Endodermal cell (in vitro differentiated cells): ENCODE measurements at regions not wholly inside any gene's neighbourhood (a gene's known extent, or its start where the extent isn't known, plus 50 kb on each side); places are given as distances from the start of the nearest gene placed in this dataset.
A peak's percentile ranks its signal among the peaks of the same experiment; 100 is the strongest.

Source experiments
- DNase-seq: peaks from one replicate; pipeline ENCODE4 v3.0.0-alpha.2; 2017
- H3K27ac ChIP-seq: 2 replicates; pipeline ENCODE4 v1.5.1; 2013; ENCODE audit warnings: mild to moderate bottlenecking, low read depth, low read length, moderate library complexity
- H3K27me3 ChIP-seq: 2 replicates; pipeline ENCODE4 v1.6.1; 2013; ENCODE audit warnings: mild to moderate bottlenecking, low read length, moderate library complexity; ENCODE audit not compliant: insufficient read depth, control insufficient read depth, poor library complexity, severe bottlenecking
- H3K36me3 ChIP-seq: 2 replicates; pipeline ENCODE4 v1.7.0; 2013; ENCODE audit warnings: mild to moderate bottlenecking, low read length, moderate library complexity; ENCODE audit not compliant: control insufficient read depth, insufficient read depth
- H3K4me1 ChIP-seq: one replicate; pipeline ENCODE4 v1.7.0; 2013; ENCODE audit warnings: low read length; ENCODE audit not compliant: control insufficient read depth, insufficient read depth
- H3K4me3 ChIP-seq: 2 replicates; pipeline ENCODE4 v1.5.1; 2013; ENCODE audit warnings: mild to moderate bottlenecking, low read length, moderate library complexity
- H3K9ac ChIP-seq: 2 replicates; pipeline ENCODE4 v1.6.1; 2013; ENCODE audit warnings: mild to moderate bottlenecking, low read length, moderate library complexity; ENCODE audit not compliant: poor library complexity, severe bottlenecking; ENCODE audit errors: extremely low read depth
- H3K9me3 ChIP-seq: 2 replicates; pipeline ENCODE4 v1.6.1; 2013; ENCODE audit warnings: mild to moderate bottlenecking, low read length, moderate library complexity; ENCODE audit not compliant: control insufficient read depth
- H3K27ac Mint-ChIP-seq: 2 replicates; pipeline ENCODE4 v1.8.0; 2020; ENCODE audit warnings: mixed read lengths
- H3K27me3 Mint-ChIP-seq: 2 replicates; pipeline ENCODE4 v1.8.0; 2021; ENCODE audit warnings: mild to moderate bottlenecking, mixed read lengths; ENCODE audit not compliant: insufficient read depth
- H3K36me3 Mint-ChIP-seq: 2 replicates; pipeline ENCODE4 v1.8.0; 2020; ENCODE audit warnings: low read depth, mixed read lengths
- H3K4me1 Mint-ChIP-seq: 2 replicates; pipeline ENCODE4 v1.8.0; 2020; ENCODE audit warnings: mixed read lengths
- H3K4me3 Mint-ChIP-seq: 2 replicates; pipeline ENCODE4 v1.8.0; 2020; ENCODE audit warnings: mild to moderate bottlenecking, moderate library complexity, mixed read lengths
- H3K9me3 Mint-ChIP-seq: 2 replicates; pipeline ENCODE4 v1.8.0; 2020; ENCODE audit warnings: mild to moderate bottlenecking, mixed read lengths
- WGBS, 2 experiments: methylation state at CpG; one replicate each; pipeline versions ENCODE4 v1.1.5 to v1.1.7; 2013; ENCODE audit warnings: missing lambda C conversion rate in 2 of 2, mixed read lengths in 1 of 2; ENCODE audit not compliant: insufficient coverage in 1 of 2, insufficient read length in 1 of 2; 5-methylcytosine and 5-hydroxymethylcytosine counted together
- TF ChIP-seq, protein P1 (sequence below): fragments of 200-600 bp; sonication (generic); conservative IDR thresholded peaks from 2 replicates; pipeline ENCODE4 v1.5.0; 2021; ENCODE audit warnings: antibody characterized with exemption, mild to moderate bottlenecking

DNA sequence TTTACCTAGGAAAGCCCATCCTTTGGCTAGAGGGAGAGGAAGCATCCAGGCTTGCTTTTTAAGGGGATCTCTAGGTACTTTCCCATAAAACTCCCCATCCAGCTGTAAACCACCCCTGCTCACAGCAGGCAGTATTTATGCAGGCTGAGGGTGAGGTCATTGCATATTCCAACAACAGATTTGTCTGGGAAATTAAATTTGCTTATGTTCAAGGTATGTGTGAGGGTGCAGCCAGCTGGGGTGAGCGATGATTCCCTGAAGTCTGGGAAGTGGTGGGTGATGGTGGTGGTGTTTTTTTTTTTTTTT, 96.3 kb upstream of the C1QTNF9B start:
- H3K27me3 Mint-ChIP-seq: peaks cover 2% of the 10 kb centered on the region
- H3K27ac ChIP-seq: no peak overlapping the region
- H3K36me3 ChIP-seq: no peaks in the 10 kb centered on the region
- WGBS, 2 experiments: 87% methylated on average over 1 of the region's 1 CpG; no CpG with 5 or more reads in 1 of the 2 experiments
- H3K4me3 ChIP-seq: no peak overlapping the region
- no peak overlapping the region for H3K9ac ChIP-seq
- no peak overlapping the region for H3K27ac Mint-ChIP-seq
- peaks cover 14% of the 10 kb centered on the region for H3K9me3 Mint-ChIP-seq
- no peak overlapping the region for H3K4me3 Mint-ChIP-seq
- peaks cover 3% of the 10 kb centered on the region for H3K36me3 Mint-ChIP-seq
- H3K27me3 ChIP-seq: no peaks in the 10 kb centered on the region
- H3K4me1 Mint-ChIP-seq: no peaks in the 10 kb centered on the region
- no peak for DNase-seq
- TF ChIP-seq, protein P1, sequence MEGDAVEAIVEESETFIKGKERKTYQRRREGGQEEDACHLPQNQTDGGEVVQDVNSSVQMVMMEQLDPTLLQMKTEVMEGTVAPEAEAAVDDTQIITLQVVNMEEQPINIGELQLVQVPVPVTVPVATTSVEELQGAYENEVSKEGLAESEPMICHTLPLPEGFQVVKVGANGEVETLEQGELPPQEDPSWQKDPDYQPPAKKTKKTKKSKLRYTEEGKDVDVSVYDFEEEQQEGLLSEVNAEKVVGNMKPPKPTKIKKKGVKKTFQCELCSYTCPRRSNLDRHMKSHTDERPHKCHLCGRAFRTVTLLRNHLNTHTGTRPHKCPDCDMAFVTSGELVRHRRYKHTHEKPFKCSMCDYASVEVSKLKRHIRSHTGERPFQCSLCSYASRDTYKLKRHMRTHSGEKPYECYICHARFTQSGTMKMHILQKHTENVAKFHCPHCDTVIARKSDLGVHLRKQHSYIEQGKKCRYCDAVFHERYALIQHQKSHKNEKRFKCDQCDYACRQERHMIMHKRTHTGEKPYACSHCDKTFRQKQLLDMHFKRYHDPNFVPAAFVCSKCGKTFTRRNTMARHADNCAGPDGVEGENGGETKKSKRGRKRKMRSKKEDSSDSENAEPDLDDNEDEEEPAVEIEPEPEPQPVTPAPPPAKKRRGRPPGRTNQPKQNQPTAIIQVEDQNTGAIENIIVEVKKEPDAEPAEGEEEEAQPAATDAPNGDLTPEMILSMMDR: no peak
- H3K9me3 ChIP-seq: peaks cover 8% of the 10 kb centered on the region
- no peaks in the 10 kb centered on the region for H3K4me1 ChIP-seq

DNA sequence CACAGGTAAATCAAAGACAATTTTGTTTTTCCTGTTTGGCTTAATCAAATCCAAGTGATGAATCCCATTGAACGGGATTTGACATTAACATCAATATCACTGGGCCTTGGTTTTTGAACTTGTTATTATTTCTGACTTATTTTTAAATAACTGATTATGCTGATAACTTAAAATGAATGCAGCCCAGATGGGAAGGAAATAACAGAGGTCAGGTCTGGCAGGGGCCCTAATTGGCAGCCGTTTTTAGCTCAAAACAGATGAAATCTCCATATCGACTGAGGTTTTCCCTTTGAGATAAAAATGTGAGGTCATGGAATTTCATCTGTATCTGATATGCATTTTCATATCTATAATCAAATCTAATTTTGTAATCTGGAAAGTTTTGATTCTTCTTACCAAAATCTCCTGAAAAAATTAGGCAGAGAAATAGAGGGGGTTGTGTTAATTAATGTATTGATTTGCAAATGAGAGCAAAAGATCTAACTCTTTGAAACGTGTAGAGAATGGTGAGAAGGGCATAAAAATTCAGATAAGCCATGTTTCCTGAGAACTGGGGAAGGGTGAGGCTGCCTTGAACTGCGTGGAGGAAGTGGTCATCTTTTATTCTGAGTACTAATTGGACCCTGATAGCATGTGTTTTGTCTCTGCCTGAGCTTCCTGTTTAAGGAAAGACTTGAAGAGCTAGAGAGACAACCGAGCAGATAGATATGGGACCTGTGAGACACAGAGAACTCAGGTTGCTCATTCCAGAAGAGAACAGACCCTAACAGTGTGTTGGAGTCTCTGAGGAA, 98.2 kb upstream of the C1QTNF9B start:
- TF ChIP-seq, protein P1: no peak
- Mint-ChIP-seq H3K9me3 (peaks cover 14% of the 10 kb centered on the region), H3K27ac (no peak overlapping the region), H3K4me3 (no peak overlapping the region), H3K4me1 (no peaks in the 10 kb centered on the region), H3K27me3 (peaks cover 1% of the 10 kb centered on the region), H3K36me3 (peaks cover 3% of the 10 kb centered on the region)
- peaks cover 8% of the 10 kb centered on the region for H3K9me3 ChIP-seq
- no peak overlapping the region for H3K4me3 ChIP-seq
- no peaks in the 10 kb centered on the region for H3K27me3 ChIP-seq
- DNase-seq: no peak
- no peaks in the 10 kb centered on the region for H3K4me1 ChIP-seq
- 84 to 90% methylated on average over 5 to 6 of the region's 6 CpGs for WGBS, 2 experiments
- no peak overlapping the region for H3K9ac ChIP-seq
- H3K27ac ChIP-seq: no peak overlapping the region
- no peaks in the 10 kb centered on the region for H3K36me3 ChIP-seq

DNA sequence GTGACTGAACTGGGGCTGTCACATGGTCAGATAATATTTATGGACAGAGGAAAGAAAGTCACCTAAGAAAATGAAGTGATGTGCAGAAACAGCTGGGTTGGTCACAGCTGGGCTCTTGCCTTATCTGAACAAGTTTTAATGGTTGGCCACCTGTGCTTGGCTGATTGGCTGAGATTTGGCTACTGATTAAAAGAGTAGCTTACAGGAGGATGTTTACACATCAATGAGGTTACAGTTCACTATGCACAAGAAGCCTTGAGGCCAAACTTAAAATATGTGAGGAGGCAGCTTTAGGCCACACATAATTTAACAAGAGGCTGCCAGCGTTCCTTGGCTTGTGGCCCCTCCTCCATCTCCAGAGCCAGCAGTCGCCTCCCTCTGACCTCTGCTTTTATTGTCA, 99.2 kb upstream of the C1QTNF9B start:
- Histone ChIP-seq H3K27ac (no peak overlapping the region), H3K27me3 (no peaks in the 10 kb centered on the region), H3K9ac (no peak overlapping the region), H3K4me3 (peak overlapping the region; percentile 16), H3K9me3 (peaks cover 8% of the 10 kb centered on the region), H3K4me1 (no peaks in the 10 kb centered on the region), H3K36me3 (no peaks in the 10 kb centered on the region)
- no peaks in the 10 kb centered on the region for H3K4me1 Mint-ChIP-seq
- peaks cover 3% of the 10 kb centered on the region for H3K36me3 Mint-ChIP-seq
- no peaks in the 10 kb centered on the region for H3K27me3 Mint-ChIP-seq
- DNase-seq: peak; percentile 18
- TF ChIP-seq, protein P1: no peak
- WGBS, 2 experiments: 82 to 90% methylated on average over 2 of the region's 2 CpGs
- H3K27ac Mint-ChIP-seq: no peak overlapping the region
- no peak overlapping the region for H3K4me3 Mint-ChIP-seq
- peaks cover 14% of the 10 kb centered on the region for H3K9me3 Mint-ChIP-seq
